ENCODE measurements at regions not wholly inside any gene's neighbourhood (a gene's known extent, or its start where the extent isn't known, plus 50 kb on each side); places are given as distances from the start of the nearest gene placed in this dataset.

DNA sequence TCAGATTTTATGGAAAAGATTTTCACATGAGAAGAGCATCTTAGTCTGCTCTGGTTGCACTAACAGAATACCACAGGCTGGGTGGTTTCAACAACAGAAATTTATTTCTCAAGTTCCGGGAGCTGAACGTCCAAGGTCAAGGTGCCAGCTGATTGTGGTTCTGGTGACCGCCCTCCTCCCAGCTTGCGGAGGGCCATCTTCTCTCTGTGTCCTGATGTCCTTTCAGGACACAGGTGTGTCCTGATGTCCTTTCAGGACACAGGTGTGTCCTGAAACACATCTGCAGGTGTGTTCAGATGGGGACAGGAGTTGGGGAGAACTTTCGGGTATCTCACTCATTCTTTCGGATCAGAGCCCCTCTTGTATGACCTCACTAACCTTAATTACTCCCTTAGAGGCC lies 374.9 kb downstream of the SOX11 start:
- no peak for DNase-seq
- no peak overlapping the region for H3K27ac Mint-ChIP-seq
- H3K27me3 Mint-ChIP-seq (ENCODE audit: low read depth in 3 of 3), result no peaks in the 10 kb centered on the region
- H3K9me3 Mint-ChIP-seq, result peaks cover 0 to 19% (median 4%) of the 10 kb centered on the region in 6 donors
- H3K36me3 Mint-ChIP-seq, result peaks cover 0 to 3% (median 0%) of the 10 kb centered on the region in 3 donors
- H3K4me1 Mint-ChIP-seq, result no peaks in the 10 kb centered on the region
- no peak overlapping the region for H3K4me3 Mint-ChIP-seq

DNA sequence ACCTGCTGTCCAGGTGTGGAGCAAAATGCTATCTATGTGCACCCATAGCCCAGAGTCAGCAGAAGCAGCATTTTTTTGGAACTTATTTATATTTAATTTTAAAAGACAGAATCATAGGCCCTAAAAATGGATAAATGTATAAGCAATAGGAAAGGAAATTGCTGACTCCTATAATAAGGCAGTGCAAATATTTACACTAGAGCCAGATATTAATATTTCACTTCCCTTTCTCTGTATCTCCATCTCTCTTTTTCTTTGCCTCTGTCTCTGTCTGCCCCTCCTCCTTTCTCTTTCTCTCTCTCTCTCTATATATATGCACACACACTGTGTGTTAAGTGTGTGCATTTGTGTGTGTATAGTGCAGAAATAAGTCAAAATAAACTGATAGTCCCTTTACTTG lies 375.6 kb downstream of the SOX11 start:
- H3K27ac Mint-ChIP-seq, result no peak overlapping the region
- peaks cover 0 to 3% (median 0%) of the 10 kb centered on the region in 3 donors for H3K36me3 Mint-ChIP-seq
- no peak overlapping the region for H3K4me3 Mint-ChIP-seq
- DNase-seq, result no peak
- no peaks in the 10 kb centered on the region for H3K4me1 Mint-ChIP-seq
- H3K27me3 Mint-ChIP-seq (ENCODE audit: low read depth in 3 of 3), result no peaks in the 10 kb centered on the region
- H3K9me3 Mint-ChIP-seq, result peaks cover 0 to 19% (median 2%) of the 10 kb centered on the region in 6 donors

DNA sequence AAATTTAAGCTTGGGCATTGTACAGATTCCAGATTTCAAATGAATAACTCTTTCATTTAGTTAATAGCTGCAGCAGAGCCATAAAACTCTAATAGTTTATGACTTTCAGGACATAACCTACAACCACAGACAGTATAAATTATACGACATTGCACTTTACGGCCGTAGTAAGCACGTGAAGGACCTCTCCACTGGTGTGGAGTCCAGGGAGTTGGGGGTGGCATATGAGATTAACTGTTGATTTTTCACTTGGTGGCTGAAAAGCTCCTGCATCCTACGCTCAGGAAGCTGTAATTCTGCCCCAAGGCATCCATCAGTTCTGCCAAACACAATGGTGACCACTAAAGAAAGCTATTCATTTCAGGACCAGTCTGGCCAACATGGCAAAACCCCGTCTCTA lies 376.2 kb downstream of the SOX11 start:
- Mint-ChIP-seq H3K4me1 (no peaks in the 10 kb centered on the region), H3K36me3 (peaks cover 0 to 3% (median 0%) of the 10 kb centered on the region in 3 donors), H3K27ac (no peak overlapping the region), H3K9me3 (peaks cover 0 to 14% (median 2%) of the 10 kb centered on the region in 6 donors), H3K27me3 (ENCODE audit: low read depth in 3 of 3) (no peaks in the 10 kb centered on the region), H3K4me3 (no peak overlapping the region)
- no peak for DNase-seq

DNA sequence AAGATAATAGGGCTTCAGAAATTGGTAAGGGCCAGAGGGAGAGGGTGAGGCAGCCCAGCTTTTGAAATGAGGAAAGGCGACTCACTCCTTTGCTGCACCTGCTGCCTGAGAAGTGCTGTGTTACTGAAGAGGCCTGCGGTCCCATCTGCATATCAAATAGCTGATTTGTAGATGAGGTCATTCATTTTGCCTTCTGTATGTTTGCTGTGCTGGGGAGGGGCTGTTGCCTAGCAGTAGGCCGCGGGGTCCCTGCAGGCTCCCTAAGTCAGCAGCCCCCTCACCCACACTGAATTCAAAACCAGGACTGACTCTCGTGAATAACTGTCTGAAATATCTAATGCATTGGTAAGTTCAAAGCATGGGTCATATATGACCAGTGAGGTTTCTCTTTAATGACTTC lies 377.2 kb downstream of the SOX11 start:
- H3K36me3 Mint-ChIP-seq, result peaks cover 0 to 3% (median 0%) of the 10 kb centered on the region in 3 donors
- H3K4me3 Mint-ChIP-seq, result no peak overlapping the region
- no peak for DNase-seq
- no peak overlapping the region for H3K27ac Mint-ChIP-seq
- no peaks in the 10 kb centered on the region for H3K27me3 Mint-ChIP-seq (ENCODE audit: low read depth in 3 of 3)
- H3K4me1 Mint-ChIP-seq, result no peaks in the 10 kb centered on the region
- peaks cover 0 to 11% (median 2%) of the 10 kb centered on the region in 6 donors for H3K9me3 Mint-ChIP-seq

DNA sequence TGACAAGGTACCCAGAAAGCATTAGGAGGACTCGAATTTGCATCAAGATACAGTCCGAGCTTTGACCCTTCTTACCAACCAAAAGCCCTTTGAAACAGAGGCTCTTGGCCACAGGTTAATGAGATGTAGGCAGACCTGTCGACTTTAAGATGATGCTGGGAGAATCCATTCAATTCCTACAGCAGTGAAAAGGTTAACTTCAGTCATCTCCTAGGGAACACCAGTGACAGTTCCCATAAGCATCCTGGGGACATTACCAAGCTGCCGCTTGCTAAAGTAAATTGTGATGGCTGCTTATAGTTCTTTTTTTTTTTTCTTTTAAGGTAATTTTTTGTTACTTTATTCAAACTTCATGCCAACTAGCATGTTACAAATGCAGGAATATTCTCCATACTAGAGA lies 379.3 kb downstream of the SOX11 start:
- Mint-ChIP-seq H3K36me3 (no peaks in the 10 kb centered on the region), H3K27ac (no peak overlapping the region), H3K4me3 (no peak overlapping the region), H3K27me3 (ENCODE audit: low read depth in 3 of 3) (no peaks in the 10 kb centered on the region), H3K9me3 (peaks cover 0 to 7% (median 0%) of the 10 kb centered on the region in 6 donors), H3K4me1 (no peaks in the 10 kb centered on the region)
- DNase-seq, result no peak

DNA sequence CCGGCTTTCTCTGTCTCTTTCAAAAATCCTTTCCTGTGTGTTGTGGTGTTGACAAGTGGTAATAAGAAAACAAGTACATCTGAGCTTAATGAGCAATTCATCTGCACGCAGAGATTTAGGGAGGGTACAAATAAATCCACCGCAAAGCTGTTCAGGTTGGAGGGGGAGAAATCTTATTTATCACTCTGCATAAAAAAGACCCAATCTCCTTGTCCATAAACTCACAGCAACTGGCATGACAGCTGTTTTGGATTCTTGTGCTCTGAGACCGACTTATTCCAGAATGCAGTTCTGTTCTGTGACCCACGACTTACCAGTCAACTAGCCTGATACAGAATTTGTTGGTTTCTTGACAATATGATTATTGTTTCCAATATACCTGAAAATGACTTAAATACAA lies 380.1 kb downstream of the SOX11 start:
- H3K9me3 Mint-ChIP-seq, result peaks cover 0 to 7% (median under 1%) of the 10 kb centered on the region in 6 donors
- no peaks in the 10 kb centered on the region for H3K4me1 Mint-ChIP-seq
- no peak overlapping the region for H3K4me3 Mint-ChIP-seq
- DNase-seq, result no peak
- peaks cover 0 to 1% (median 0%) of the 10 kb centered on the region in 3 donors for H3K27me3 Mint-ChIP-seq (ENCODE audit: low read depth in 3 of 3)
- no peaks in the 10 kb centered on the region for H3K36me3 Mint-ChIP-seq
- H3K27ac Mint-ChIP-seq, result no peak overlapping the region

DNA sequence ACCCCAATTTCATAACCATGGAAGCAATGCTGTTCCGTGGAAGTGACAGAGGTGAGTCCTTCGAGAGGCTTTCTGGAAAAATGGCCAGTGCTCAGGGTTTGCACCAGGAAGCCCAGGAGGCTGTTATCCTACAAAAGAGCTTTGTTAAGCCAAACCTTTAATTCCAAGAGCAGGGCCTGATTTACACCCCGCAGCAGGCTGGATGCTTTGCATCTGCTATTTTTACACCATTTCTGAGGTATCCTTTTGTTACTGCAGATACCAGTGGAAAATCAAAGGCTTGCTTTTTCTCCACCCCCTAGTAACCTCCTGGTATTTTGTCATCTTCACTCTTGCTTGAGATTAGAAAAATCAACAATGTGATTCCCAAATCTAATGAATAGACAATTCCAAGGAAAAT lies 380.6 kb downstream of the SOX11 start:
- Mint-ChIP-seq H3K36me3 (no peaks in the 10 kb centered on the region), H3K27me3 (ENCODE audit: low read depth in 3 of 3) (peaks cover 0 to 1% (median 0%) of the 10 kb centered on the region in 3 donors), H3K4me3 (no peak overlapping the region), H3K9me3 (peaks cover 0 to 7% (median 2%) of the 10 kb centered on the region in 6 donors), H3K4me1 (no peaks in the 10 kb centered on the region), H3K27ac (no peak overlapping the region)
- DNase-seq, result no peak

DNA sequence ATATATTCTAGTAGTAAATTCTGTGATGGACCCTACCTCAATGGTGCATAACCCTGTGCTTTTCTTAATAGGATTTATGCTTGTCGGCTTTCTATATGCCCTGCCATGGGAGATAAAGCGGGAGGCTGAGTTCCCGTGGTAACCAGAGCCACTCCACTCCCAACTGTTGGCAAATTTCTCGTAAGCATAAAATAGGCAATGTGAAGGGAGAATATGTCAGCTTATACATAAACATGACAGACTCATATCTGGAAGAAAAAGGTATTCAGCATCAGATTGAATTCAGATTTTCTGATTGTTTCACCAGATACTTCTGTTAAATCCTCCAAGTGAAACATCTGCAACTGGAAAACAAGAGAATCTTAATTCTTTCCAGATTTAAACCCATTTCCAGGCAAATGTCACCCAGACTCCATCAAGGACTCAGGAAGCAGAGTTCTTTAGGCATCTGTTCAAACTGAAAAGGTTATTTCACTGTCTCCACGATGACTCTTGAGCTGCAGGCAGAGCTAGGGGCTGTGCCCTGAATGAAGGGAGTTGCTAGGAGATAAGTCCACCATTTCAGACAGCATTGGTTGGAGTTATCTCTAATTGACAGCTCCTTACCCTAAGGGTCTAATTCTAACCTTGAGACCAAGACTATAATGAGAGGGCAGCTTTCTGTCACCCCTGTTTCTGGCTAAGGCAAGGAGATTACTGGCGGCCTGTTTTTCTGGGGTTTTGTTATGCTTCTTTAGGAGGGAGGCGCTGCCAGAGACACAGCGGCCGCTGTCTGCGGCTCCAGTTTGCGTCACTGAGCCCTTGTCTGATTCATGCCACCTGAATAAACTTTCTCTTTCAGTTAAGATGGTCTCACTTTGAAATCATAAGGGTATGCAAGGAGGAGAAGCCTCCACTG lies 381.3 kb downstream of the SOX11 start:
- H3K4me1 Mint-ChIP-seq, result no peaks in the 10 kb centered on the region
- peaks cover 0 to 7% (median 2%) of the 10 kb centered on the region in 6 donors for H3K9me3 Mint-ChIP-seq
- DNase-seq, result no peak
- H3K36me3 Mint-ChIP-seq, result no peaks in the 10 kb centered on the region
- no peak overlapping the region for H3K4me3 Mint-ChIP-seq
- H3K27ac Mint-ChIP-seq, result no peak overlapping the region
- H3K27me3 Mint-ChIP-seq (ENCODE audit: low read depth in 3 of 3), result peaks cover 0 to 1% (median 0%) of the 10 kb centered on the region in 3 donors

DNA sequence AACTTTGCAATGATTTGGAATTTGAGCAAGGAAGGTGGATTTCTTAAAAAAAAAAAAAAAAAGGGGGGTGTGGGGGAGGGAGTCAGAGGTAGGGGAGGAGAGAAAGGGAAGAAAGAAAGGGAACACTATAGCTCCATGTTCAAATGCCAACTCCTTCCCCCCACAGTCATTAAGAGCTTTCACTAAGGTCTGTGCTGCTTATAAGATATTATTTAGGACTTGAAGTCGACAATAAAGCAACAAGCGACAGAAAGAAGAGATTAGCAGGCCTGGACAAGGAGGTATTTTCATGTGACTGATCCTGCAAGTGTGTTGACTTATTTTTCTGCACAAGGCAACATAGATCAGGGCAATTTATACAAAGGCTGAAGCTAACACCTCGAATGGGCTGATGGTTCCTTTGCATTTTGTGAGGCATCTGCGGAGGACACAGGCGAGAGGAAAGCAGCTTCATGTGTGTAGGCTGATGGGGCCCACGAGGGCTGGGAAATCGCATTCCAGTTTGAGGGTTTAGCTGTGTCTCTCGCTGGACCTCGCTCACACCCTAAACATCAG lies 382.0 kb downstream of the SOX11 start:
- peaks cover 0 to 1% (median 0%) of the 10 kb centered on the region in 3 donors for H3K27me3 Mint-ChIP-seq (ENCODE audit: low read depth in 3 of 3)

DNA sequence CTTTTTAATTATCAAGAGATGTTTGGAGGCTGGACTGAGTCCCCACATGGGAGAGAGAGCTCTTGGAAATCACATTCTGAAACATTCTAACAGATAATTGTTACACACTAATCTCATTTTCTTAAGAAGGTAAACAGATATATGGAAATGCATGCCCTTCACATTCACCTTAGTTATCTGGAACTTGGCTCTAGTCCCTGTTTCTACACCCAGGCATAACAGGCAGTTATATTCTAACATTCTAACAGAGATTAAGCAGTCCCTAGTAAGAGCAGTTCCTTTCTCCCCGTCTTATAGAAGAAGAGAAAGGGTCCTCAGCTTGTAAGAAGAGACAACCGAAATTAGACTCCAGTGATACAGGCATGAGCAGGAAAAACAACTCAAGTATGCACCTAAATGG lies 385.4 kb downstream of the SOX11 start:
- no peaks in the 10 kb centered on the region for H3K4me1 Mint-ChIP-seq
- DNase-seq, result no peak
- H3K4me3 Mint-ChIP-seq, result no peak overlapping the region
- H3K9me3 Mint-ChIP-seq, result peaks cover 3 to 12% (median 7%) of the 10 kb centered on the region in 6 donors
- H3K27me3 Mint-ChIP-seq (ENCODE audit: low read depth in 3 of 3), result peaks cover 0 to 3% (median 0%) of the 10 kb centered on the region in 3 donors
- no peaks in the 10 kb centered on the region for H3K36me3 Mint-ChIP-seq
- no peak overlapping the region for H3K27ac Mint-ChIP-seq

More for the DNA sequence above, 382.0 kb downstream of the SOX11 start:
- Mint-ChIP-seq H3K9me3 (peaks cover 0 to 11% (median 3%) of the 10 kb centered on the region in 6 donors), H3K36me3 (no peaks in the 10 kb centered on the region), H3K4me1 (no peaks in the 10 kb centered on the region), H3K27ac (no peak overlapping the region), H3K4me3 (no peak overlapping the region)
- no peak for DNase-seq

DNA sequence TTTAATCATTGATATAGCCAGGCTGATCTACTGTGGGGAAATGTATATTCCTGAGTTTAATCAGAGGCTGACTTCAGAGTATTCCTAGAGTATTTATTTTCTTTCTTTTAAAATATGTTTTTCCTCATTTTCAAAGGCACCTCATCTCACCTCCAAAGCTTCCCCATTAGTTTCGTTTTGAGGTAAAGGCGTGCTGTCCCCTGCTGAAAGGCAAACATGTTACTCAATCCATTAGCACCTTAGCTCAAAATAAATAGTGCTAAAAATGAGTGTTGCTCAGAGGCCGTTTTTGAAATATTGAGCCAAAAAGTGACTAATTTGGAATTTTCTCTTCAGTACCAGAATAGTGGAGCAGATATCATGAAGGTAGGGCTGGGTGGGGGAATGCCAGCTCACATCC lies 386.2 kb downstream of the SOX11 start:
- H3K9me3 Mint-ChIP-seq, result peaks cover 3 to 16% (median 7%) of the 10 kb centered on the region in 6 donors
- peaks cover 0 to 3% (median 2%) of the 10 kb centered on the region in 3 donors for H3K27me3 Mint-ChIP-seq (ENCODE audit: low read depth in 3 of 3)
- no peaks in the 10 kb centered on the region for H3K4me1 Mint-ChIP-seq
- H3K36me3 Mint-ChIP-seq, result no peaks in the 10 kb centered on the region
- no peak overlapping the region for H3K27ac Mint-ChIP-seq
- no peak for DNase-seq
- no peak overlapping the region for H3K4me3 Mint-ChIP-seq

DNA sequence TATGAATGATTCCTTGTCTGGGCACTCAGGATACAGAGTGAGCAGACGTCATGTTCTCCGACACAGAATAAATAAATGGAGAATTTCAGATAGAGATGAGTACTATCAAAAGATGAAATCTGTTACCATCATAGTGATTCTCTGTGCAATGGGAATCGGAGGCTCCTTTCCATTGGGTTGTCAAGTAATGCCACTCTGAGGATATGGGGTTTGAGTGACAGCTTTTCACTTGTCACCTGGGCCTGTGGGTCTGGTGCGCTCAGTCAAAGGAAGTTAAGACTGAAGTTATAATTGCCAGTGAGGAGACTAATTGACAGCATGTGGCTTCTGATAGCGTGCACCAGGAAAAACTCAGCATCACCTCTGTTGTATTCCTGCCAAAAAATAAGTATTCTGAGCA lies 387.2 kb downstream of the SOX11 start:
- no peak for DNase-seq
- Mint-ChIP-seq H3K36me3 (no peaks in the 10 kb centered on the region), H3K4me1 (no peaks in the 10 kb centered on the region), H3K9me3 (peaks cover 3 to 16% (median 7%) of the 10 kb centered on the region in 6 donors), H3K27ac (no peak overlapping the region), H3K4me3 (no peak overlapping the region), H3K27me3 (ENCODE audit: low read depth in 3 of 3) (peaks cover 0 to 3% (median 3%) of the 10 kb centered on the region in 3 donors)

DNA sequence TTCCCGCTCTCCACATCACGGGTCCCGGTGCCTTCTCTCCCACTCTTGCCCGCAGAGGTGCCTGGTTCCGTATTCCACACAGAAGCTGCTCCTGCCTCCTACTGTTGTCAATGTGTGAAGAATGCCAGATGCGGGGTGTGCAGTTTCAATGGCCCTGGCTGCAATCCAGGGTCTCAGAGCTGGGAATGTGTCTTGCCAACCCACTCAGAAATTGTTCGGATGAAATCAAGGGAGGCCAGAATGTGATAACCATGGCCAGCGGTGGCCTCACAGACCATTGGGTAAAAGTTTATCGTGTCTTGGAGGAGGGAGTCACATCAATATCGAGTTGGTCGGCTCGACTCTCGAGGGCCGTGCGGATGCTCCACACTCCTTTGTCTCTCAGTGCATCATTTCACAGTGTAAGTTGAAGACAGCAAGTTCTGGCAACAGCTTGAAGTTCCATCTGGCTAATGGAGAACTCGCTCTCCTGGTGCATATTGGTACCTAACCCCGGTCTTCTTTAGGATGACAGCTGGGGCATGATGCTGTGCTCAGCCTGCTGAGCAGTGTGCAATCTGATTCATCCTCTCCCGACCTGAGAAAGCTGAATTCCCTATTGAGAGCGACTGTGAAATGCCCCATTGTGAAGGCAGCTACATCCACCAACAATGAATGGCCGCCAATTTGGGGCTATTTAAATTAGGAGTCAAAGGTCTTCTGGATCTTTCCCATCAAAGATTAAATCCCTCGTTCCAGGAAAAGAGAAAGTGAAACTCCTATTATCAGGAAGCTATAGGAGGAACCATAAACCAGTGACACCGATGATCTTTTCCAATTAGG lies 389.0 kb downstream of the SOX11 start:
- Mint-ChIP-seq H3K4me1 (no peaks in the 10 kb centered on the region), H3K27ac (no peak overlapping the region), H3K9me3 (peaks cover 3 to 20% (median 11%) of the 10 kb centered on the region in 6 donors), H3K4me3 (no peak overlapping the region), H3K36me3 (no peaks in the 10 kb centered on the region), H3K27me3 (ENCODE audit: low read depth in 3 of 3) (peaks cover 0 to 3% (median 3%) of the 10 kb centered on the region in 3 donors)
- no peak for DNase-seq
